ENCODE measurements at regions not wholly inside any gene's neighbourhood (a gene's known extent, or its start where the extent isn't known, plus 50 kb on each side); places are given as distances from the start of the nearest gene placed in this dataset.

DNA sequence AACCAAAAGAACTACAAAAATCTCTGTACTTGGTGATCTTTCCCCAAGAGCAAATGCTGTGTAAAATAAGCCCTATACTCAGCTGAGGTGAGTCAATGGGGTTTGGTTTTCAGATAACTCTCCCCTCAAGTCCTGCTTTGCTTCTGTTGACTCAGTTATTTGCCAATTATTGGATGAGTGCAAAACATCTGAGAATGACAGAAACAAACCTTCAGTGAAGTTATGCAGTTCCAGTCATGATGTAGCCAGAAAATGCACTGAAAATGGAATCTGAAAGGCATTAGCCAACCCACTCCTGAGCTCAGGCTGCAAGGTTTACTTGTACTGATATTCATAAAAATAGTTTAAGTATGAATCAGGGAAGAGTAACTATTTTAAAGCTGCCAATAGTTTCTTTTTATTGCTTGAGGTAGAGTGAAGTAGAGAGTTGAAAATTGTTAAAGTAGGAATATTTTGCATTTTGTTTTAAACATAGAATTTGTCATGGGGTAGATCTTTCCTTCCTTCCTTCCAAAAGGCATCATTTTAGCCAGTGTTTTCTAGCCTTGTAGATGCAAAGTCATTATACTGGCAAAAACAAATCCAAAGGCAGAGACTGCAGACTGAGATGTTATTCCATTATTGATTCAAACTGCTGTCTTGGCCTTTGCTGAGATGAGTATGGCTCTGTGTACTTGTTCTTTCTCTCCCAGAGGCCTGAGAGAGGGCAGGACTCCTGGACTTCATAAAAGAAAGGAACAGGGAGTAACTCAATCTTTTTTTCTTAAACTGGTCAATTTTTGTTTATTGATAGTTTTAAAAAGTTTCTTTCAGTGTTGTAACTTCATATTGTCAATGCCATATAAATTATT is 215.3 kb downstream of the RND3 start:
- peak; percentile 99 for ATAC-seq
- TF ChIP-seq ISL1 (CRISPR knock-in tag; IDR thresholded peaks at IDR 0.05), result peak; percentile 63; the same call in 1 of the 2 replicates
- TF ChIP-seq, protein P1, sequence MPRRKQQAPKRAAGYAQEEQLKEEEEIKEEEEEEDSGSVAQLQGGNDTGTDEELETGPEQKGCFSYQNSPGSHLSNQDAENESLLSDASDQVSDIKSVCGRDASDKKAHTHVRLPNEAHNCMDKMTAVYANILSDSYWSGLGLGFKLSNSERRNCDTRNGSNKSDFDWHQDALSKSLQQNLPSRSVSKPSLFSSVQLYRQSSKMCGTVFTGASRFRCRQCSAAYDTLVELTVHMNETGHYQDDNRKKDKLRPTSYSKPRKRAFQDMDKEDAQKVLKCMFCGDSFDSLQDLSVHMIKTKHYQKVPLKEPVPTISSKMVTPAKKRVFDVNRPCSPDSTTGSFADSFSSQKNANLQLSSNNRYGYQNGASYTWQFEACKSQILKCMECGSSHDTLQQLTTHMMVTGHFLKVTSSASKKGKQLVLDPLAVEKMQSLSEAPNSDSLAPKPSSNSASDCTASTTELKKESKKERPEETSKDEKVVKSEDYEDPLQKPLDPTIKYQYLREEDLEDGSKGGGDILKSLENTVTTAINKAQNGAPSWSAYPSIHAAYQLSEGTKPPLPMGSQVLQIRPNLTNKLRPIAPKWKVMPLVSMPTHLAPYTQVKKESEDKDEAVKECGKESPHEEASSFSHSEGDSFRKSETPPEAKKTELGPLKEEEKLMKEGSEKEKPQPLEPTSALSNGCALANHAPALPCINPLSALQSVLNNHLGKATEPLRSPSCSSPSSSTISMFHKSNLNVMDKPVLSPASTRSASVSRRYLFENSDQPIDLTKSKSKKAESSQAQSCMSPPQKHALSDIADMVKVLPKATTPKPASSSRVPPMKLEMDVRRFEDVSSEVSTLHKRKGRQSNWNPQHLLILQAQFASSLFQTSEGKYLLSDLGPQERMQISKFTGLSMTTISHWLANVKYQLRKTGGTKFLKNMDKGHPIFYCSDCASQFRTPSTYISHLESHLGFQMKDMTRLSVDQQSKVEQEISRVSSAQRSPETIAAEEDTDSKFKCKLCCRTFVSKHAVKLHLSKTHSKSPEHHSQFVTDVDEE (CRISPR knock-in tag; IDR thresholded peaks at IDR 0.05), result no peak

DNA sequence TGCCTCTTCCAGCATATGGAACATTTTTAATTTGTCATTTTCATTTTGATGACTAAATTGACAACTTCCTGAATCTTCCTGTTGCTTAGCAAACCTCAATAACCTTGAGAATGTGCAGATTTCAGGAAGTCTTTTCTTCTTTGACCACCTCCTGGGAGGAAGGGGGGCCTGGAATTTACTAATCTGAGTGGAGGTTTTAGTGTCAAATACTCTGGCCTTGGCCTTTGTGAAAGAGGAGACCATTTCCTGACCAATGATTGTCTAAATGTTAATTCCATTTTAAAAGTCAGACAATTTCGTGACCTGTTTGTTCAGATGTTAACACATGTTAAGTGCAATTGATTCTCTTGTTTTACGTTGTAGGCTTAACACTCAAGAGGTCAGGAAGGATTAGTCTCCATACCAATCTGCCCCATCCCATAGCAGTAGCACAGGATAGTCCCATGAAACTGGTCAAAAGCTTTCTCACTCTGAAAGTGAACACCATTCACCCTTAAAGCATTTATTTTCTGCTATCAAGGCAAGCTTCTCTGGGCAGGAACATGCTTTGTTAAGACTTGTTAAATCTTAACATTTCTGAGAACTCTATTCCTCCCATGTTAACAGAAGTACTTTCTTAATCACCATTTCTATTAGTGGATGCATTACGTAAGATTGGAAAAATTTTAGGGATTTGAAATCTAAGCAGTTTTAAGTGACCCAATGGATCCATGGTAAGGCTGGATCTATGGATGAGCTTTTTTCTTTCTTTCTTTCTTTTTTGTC is 219.6 kb downstream of the RND3 start:
- no peak for ATAC-seq
- TF ChIP-seq RARB (CRISPR knock-in tag; IDR thresholded peaks at IDR 0.05), result no peak
- TF ChIP-seq, protein P2, sequence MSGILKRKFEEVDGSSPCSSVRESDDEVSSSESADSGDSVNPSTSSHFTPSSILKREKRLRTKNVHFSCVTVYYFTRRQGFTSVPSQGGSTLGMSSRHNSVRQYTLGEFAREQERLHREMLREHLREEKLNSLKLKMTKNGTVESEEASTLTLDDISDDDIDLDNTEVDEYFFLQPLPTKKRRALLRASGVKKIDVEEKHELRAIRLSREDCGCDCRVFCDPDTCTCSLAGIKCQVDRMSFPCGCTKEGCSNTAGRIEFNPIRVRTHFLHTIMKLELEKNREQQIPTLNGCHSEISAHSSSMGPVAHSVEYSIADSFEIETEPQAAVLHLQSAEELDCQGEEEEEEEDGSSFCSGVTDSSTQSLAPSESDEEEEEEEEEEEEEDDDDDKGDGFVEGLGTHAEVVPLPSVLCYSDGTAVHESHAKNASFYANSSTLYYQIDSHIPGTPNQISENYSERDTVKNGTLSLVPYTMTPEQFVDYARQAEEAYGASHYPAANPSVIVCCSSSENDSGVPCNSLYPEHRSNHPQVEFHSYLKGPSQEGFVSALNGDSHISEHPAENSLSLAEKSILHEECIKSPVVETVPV (CRISPR knock-in tag; IDR thresholded peaks at IDR 0.05), result no peak
- TF ChIP-seq, protein P3, sequence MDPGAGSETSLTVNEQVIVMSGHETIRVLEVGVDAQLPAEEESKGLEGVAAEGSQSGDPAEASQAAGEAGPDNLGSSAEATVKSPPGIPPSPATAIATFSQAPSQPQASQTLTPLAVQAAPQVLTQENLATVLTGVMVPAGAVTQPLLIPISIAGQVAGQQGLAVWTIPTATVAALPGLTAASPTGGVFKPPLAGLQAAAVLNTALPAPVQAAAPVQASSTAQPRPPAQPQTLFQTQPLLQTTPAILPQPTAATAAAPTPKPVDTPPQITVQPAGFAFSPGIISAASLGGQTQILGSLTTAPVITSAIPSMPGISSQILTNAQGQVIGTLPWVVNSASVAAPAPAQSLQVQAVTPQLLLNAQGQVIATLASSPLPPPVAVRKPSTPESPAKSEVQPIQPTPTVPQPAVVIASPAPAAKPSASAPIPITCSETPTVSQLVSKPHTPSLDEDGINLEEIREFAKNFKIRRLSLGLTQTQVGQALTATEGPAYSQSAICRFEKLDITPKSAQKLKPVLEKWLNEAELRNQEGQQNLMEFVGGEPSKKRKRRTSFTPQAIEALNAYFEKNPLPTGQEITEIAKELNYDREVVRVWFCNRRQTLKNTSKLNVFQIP (CRISPR knock-in tag; IDR thresholded peaks at IDR 0.05; ENCODE audit: borderline replicate concordance, low read depth), result no peak
- no peak for TF ChIP-seq ZC3H10 (CRISPR knock-in tag; IDR thresholded peaks at IDR 0.05)
- no peak for TF ChIP-seq SNAI2 (CRISPR knock-in tag; IDR thresholded peaks at IDR 0.05)
- TF ChIP-seq ZNF8 (CRISPR knock-in tag; IDR thresholded peaks at IDR 0.05), result no peak
- no peak for TF ChIP-seq ZNF70 (CRISPR knock-in tag; IDR thresholded peaks at IDR 0.05)
- no peak for TF ChIP-seq OSR1 (CRISPR knock-in tag; IDR thresholded peaks at IDR 0.05)
- no peak for TF ChIP-seq ARNTL (CRISPR knock-in tag; IDR thresholded peaks at IDR 0.05; ENCODE audit: borderline replicate concordance, low read depth)
- TF ChIP-seq, protein P1 (CRISPR knock-in tag; IDR thresholded peaks at IDR 0.05), result no peak
- TF ChIP-seq BACH2 (CRISPR knock-in tag; IDR thresholded peaks at IDR 0.05; ENCODE audit: borderline replicate concordance), result no peak
- TF ChIP-seq ZFP3 (CRISPR knock-in tag; IDR thresholded peaks at IDR 0.05), result no peak
- no peak for TF ChIP-seq ISL1 (CRISPR knock-in tag; IDR thresholded peaks at IDR 0.05)
- no peak for TF ChIP-seq PPARA (CRISPR knock-in tag; IDR thresholded peaks at IDR 0.05; ENCODE audit: borderline replicate concordance)
- TF ChIP-seq TCF4 (CRISPR knock-in tag; IDR thresholded peaks at IDR 0.05; ENCODE audit: borderline replicate concordance), result no peak
- no peak for TF ChIP-seq ZNF565 (CRISPR knock-in tag; conservative IDR thresholded peaks at IDR 0.05; ENCODE audit: low read depth)

DNA sequence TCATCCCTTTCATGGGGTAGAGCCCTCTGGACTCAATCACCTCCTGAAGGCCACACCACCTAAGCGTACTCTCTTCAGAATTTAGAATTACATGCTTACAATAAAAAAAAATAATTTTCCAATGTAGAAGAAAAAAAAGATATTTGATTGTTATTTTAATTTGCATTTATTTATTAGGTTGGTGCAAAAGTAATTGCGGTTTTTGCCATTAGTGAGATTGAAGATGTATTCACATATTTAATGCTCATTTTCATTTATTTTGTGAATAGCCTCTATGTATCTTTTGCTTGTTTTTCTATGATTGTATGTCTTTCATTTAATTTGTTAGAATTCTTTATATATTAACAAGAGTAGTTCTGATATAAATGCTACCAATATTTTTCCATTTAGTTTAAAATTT is 220.5 kb downstream of the RND3 start:
- ATAC-seq, result no peak
- TF ChIP-seq, protein P1 (CRISPR knock-in tag; IDR thresholded peaks at IDR 0.05), result no peak
- TF ChIP-seq ZFP3 (CRISPR knock-in tag; IDR thresholded peaks at IDR 0.05) (no peak), ESRRG (CRISPR knock-in tag; IDR thresholded peaks at IDR 0.05) (no peak), GLIS3 (CRISPR knock-in tag; IDR thresholded peaks at IDR 0.05) (no peak), ARNTL (CRISPR knock-in tag; IDR thresholded peaks at IDR 0.05; ENCODE audit: borderline replicate concordance, low read depth) (no peak), ZNF70 (CRISPR knock-in tag; IDR thresholded peaks at IDR 0.05) (no peak), TOX (CRISPR knock-in tag; IDR thresholded peaks at IDR 0.05; ENCODE audit: borderline replicate concordance) (no peak), ZC3H10 (CRISPR knock-in tag; IDR thresholded peaks at IDR 0.05) (no peak)
- TF ChIP-seq, protein P2 (CRISPR knock-in tag; IDR thresholded peaks at IDR 0.05), result no peak
- TF ChIP-seq, protein P3 (CRISPR knock-in tag; IDR thresholded peaks at IDR 0.05; ENCODE audit: borderline replicate concordance, low read depth), result no peak

Measured in SK-N-SH treated with all-trans-retinoic acid at 6 μM for 48 hours (cell line).